Stimulated activated naive CD8-positive, alpha-beta T cell treated with anti-CD3 and anti-CD28 coated beads, Interleukin-15, amount 100 ng/mL, for 72 hours (primary cell): ENCODE measurements at regions not wholly inside any gene's neighbourhood (a gene's known extent, or its start where the extent isn't known, plus 50 kb on each side); places are given as distances from the start of the nearest gene placed in this dataset.
"Not testable (repeated sequence)": the region's sequence is repeated elsewhere in the genome, so short reads cannot be mapped to it uniquely, and the experiment has no call there.

Source experiments
- ATAC-seq: fragments of 150-1000 bp; cut with Tn5 transposase; 2 replicates; pipeline ENCODE4 v1.10.0; 2021; ENCODE audit warnings: mild to moderate bottlenecking, moderate library complexity
- DNase-seq, 2 donors: peaks; one replicate each; pipeline ENCODE4 v3.0.0; 2021 to 2022
- H3K27ac Mint-ChIP-seq, 2 donors: one replicate each; pipeline ENCODE4 v1.8.0; 2022; ENCODE audit warnings: mild to moderate bottlenecking in 2 of 2, mixed read lengths in 2 of 2, moderate library complexity in 2 of 2
- H3K27me3 Mint-ChIP-seq: one replicate; pipeline ENCODE4 v1.8.0; 2022; ENCODE audit warnings: mixed read lengths
- H3K4me1 Mint-ChIP-seq: one replicate; pipeline ENCODE4 v1.8.0; 2022; ENCODE audit warnings: mild to moderate bottlenecking, mixed read lengths
- H3K4me3 Mint-ChIP-seq, 2 donors: one replicate each; pipeline ENCODE4 v1.8.0; 2022; ENCODE audit warnings: mild to moderate bottlenecking in 2 of 2, mixed read lengths in 2 of 2, moderate library complexity in 1 of 2
- H3K9me3 Mint-ChIP-seq, 2 donors: one replicate each; pipeline ENCODE4 v1.8.0; 2022; ENCODE audit warnings: mixed read lengths in 2 of 2

DNA sequence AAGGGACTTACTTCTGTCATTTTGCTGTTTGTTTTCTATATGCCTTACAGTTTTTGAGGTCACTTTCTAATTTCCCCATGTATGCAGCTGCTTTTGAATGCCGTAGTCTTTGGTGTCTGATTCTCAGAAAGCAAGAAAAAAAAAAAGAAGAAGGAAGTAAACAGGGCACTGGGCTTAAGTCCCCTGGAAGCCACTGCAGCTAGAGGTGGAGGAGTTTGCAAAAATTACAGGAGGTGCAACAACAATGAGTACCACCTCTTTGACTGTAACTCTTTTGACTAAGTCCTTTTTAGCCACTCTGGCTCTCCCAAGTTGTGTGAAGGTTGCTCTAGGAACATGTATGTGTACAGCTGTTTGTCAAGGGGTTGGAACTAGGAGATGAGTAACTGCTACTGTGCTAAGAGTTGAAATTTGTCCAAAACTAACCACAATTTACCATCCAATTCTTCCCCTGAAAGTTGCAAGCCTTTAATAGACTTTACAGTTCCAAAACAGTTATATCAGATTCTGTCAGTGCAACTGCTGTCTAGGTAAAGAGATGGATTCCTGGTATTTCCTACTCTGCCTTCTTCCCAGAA lies 588.0 kb upstream of the LRRN3 start:
- no peak for DNase-seq
- Mint-ChIP-seq H3K27me3 (no peaks in the 10 kb centered on the region), H3K9me3 (peaks cover 0 to 6% of the 10 kb centered on the region in 2 donors), H3K4me1 (peaks cover 10% of the 10 kb centered on the region), H3K27ac (no peak overlapping the region), H3K4me3 (no peak overlapping the region)
- no peak for ATAC-seq

DNA sequence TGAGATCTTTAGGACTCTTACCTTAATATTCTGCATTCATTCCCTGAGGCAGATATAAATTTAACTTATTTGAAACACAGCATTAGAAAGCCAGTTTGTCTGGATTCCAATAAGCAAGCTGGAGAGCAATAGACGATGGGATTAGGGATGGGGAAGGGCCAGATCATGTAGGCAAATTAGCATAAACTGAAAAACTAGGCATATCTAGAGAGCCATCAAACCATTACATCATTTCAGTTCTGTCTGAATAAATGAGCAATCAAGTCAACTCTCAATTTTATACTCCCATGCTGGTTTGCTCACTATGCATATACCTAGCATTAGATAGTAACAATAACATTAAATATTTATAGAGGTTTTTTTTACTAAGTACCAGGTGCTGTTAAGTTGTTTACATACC lies 583.6 kb upstream of the LRRN3 start:
- H3K9me3 Mint-ChIP-seq: peaks cover 0 to 6% of the 10 kb centered on the region in 2 donors
- no peaks in the 10 kb centered on the region for H3K27me3 Mint-ChIP-seq
- ATAC-seq: no peak
- H3K4me3 Mint-ChIP-seq: no peak overlapping the region
- no peak overlapping the region for H3K27ac Mint-ChIP-seq
- H3K4me1 Mint-ChIP-seq: peaks cover 10% of the 10 kb centered on the region
- no peak for DNase-seq

DNA sequence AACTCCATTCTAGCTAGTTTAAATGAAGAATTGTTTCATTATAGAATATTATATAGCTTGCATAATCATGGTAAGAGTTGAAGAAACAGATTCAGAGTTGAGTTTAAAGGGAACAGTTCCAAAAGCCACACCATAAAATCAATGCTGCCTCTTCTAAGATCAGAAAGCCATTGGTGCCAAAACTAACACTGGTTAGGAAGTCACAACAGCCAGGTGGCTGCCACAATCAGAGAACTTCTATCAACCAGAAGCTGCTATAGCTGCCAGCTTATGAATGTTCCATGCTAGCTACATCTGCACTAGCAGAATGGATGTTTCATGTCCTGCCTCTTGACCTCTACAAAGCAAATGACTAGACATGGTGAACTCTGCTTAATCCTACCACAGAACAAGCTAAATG lies 583.1 kb upstream of the LRRN3 start:
- H3K4me1 Mint-ChIP-seq: peaks cover 8% of the 10 kb centered on the region
- H3K9me3 Mint-ChIP-seq: peaks cover 0 to 3% of the 10 kb centered on the region in 2 donors
- H3K27ac Mint-ChIP-seq: no peak overlapping the region
- no peak for ATAC-seq
- H3K27me3 Mint-ChIP-seq: no peaks in the 10 kb centered on the region
- H3K4me3 Mint-ChIP-seq: no peak overlapping the region
- DNase-seq: no peak

DNA sequence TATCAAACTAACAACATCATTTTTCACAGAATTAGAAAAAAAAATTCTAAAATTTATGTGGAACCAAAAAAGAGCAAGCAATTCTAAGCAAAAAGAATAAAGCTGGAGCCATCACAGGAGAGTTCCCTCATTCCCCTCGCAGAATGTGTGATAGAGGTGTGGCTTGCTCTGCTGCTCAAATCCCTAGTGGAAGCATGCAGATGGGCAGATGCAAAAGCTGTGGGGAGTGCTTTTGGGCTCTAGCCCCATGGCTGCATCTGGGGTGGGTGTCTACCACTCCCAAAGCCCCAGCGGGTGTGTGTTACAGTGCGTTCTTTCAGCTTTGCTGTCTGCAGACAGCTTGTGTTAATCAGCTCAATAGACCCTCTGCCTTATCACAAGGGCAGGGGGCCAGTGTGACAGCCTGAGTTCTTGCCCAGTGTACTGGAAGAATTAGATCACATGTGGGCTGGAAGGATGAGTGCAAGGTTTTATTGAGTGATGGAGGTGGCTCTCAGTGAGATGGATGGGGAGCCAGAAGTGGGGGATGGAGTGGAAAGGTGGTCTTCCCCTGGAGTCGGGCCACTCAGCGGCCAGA lies 575.9 kb upstream of the LRRN3 start:
- not testable (repeated sequence) for H3K27me3 Mint-ChIP-seq, H3K27ac Mint-ChIP-seq, H3K4me1 Mint-ChIP-seq, H3K4me3 Mint-ChIP-seq, H3K9me3 Mint-ChIP-seq, ATAC-seq, DNase-seq

DNA sequence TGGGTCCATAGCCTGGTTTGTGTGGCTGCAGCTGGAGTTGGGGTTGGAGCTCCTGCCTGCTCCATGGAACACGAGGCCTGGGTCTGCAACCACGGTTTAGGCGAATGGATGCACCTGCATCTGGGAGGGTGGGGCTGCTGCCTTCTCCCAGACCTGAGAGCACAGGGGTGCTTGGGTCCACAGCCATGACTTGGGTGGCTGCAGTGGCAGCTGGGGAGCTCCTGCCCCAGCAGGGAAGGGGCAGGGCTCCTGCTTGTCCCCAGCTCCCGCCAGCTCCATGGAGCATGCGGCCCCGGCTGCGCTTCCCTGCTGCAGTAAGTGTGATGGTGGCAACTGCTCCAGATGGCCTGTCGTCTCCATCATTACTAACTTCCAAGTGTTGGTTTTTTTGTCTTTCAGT lies 571.1 kb upstream of the LRRN3 start:
- DNase-seq (no peak), ATAC-seq (no peak)
- Mint-ChIP-seq H3K27me3 (no peaks in the 10 kb centered on the region), H3K27ac (peak overlapping the region in 1 of 2 donors; percentile 34), H3K9me3 (peaks cover 0 to 6% of the 10 kb centered on the region in 2 donors), H3K4me3 (no peak overlapping the region), H3K4me1 (no peaks in the 10 kb centered on the region)

DNA sequence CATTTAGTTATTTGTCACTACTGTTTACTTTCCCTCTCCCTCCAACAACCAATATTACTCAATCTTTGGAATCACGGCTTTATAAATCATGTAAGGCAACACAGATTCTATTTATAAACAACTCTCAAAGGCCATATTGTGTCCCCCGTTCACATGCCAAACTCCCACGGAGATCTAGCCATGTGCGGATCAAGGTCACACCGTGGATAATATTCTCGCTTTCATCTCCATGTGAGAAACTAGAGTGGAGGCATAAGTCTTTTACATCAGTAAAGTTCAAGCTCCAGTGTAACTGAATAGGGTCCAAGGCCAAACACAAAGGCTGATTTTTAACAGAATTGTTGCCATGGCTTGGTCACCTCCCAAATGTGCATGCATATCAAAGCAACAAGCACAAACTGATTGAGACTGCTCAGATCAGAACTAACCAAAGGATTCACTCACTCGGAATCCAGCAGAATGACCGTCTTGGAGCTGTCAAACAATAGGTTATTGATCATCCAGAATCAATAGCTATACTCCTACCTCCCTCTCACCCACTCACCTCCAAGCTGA lies 569.5 kb upstream of the LRRN3 start:
- Mint-ChIP-seq H3K4me1 (no peaks in the 10 kb centered on the region), H3K27me3 (no peaks in the 10 kb centered on the region), H3K27ac (no peak overlapping the region), H3K4me3 (no peak overlapping the region), H3K9me3 (peaks cover 0 to 6% of the 10 kb centered on the region in 2 donors)
- DNase-seq (no peak), ATAC-seq (no peak)

DNA sequence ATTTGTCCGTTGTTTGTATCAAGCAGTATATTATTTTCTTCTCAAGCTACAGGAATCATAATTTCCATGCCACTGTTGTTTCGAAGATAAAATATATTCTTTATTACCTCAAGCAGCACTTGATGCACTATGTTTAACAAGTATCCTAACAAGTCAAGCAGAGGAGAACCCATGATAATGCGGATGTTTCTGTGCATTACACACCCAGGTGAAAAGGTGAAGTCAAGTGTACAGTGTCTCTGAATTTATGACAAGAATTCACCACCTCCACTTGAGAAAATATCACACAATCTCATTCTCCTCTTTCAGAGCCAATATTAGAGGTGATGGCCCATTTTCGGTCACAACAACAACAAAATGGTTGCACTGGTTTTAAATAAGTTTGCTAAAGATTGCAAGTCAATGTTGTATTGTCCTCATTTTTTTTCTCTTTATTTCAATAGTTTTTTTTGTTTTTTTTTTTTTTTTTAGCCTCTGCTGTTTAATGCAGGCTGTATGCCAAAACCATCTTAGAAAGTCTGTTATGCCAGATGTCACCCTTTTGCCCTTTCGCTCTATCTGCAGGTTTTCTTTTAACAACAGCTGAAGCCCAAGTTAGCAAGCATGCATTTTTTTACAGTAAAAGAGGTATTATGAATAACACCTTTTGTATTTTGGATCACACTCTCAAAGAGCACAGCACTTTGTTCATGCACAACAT lies 568.7 kb upstream of the LRRN3 start:
- Mint-ChIP-seq H3K4me3 (no peak overlapping the region), H3K27ac (no peak overlapping the region), H3K4me1 (no peaks in the 10 kb centered on the region), H3K9me3 (peaks cover 0 to 6% of the 10 kb centered on the region in 2 donors), H3K27me3 (no peaks in the 10 kb centered on the region)
- DNase-seq (no peak), ATAC-seq (no peak)

DNA sequence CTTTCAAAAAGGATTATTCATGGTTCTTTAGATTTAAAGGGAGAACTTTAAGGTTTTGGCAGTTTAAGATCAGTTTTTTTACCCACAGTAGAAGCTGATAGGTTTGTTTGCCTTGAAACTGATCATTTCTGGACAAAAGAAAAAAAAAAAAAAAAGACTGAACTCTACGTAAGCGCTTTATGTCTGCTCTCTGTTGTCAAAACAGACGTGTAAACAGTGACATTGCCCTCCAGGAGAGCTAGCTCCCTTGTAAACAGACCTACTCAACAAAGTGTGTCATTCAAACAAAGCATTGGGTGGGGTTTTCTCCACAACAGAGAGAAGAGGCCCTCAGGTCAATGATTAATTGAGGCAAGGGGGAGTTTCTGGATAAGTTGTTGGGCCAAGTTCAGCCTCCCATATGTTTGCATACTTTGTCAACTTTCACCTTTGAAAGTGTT lies 568.1 kb upstream of the LRRN3 start:
- DNase-seq (no peak), ATAC-seq (no peak)
- Mint-ChIP-seq H3K27ac (no peak overlapping the region), H3K9me3 (peaks cover 0 to 6% of the 10 kb centered on the region in 2 donors), H3K4me1 (no peaks in the 10 kb centered on the region), H3K27me3 (no peaks in the 10 kb centered on the region), H3K4me3 (no peak overlapping the region)

DNA sequence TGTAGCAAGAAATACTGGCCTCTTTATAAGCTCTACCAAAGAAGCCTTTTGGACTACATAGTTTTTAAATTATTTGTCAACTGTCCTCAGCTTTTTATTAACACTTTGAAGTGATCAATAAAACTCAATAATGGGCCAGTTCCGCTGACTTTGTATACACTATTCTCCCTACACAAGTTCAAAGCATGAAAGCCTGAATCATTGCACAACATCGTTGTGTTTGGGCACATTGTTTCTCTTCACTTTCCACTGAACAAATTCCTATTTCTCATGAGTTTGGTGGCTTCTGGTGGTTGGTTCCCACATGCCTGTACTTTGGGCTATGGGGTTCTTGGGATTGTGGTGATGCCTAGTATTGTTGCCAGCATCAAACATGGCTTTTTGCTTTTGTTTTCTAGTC lies 561.8 kb upstream of the LRRN3 start:
- Mint-ChIP-seq H3K4me3 (no peak overlapping the region), H3K4me1 (no peaks in the 10 kb centered on the region), H3K9me3 (no peaks in the 10 kb centered on the region), H3K27me3 (no peaks in the 10 kb centered on the region), H3K27ac (no peak overlapping the region)
- no peak for ATAC-seq
- DNase-seq: no peak

DNA sequence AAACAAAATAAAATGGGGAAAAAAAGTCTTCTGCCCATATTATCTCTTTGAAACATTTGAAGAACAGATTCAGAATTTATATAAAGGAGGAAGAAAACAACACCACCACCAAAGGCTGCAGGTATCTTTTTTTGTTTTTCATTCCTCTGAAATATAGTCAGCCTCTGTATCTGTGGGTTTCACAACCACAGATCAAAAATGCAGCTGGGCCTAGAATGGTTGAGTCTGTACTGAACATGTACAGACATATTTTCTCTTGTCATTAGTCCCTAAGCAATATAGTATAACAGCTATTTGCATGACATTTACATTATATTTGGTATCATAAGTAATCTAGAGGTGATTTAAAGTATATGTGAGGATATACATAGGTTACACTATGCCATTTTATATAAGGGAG lies 559.7 kb upstream of the LRRN3 start:
- H3K9me3 Mint-ChIP-seq: no peaks in the 10 kb centered on the region
- H3K27ac Mint-ChIP-seq: no peak overlapping the region
- no peak for ATAC-seq
- H3K4me1 Mint-ChIP-seq: no peaks in the 10 kb centered on the region
- no peaks in the 10 kb centered on the region for H3K27me3 Mint-ChIP-seq
- DNase-seq: no peak
- no peak overlapping the region for H3K4me3 Mint-ChIP-seq

DNA sequence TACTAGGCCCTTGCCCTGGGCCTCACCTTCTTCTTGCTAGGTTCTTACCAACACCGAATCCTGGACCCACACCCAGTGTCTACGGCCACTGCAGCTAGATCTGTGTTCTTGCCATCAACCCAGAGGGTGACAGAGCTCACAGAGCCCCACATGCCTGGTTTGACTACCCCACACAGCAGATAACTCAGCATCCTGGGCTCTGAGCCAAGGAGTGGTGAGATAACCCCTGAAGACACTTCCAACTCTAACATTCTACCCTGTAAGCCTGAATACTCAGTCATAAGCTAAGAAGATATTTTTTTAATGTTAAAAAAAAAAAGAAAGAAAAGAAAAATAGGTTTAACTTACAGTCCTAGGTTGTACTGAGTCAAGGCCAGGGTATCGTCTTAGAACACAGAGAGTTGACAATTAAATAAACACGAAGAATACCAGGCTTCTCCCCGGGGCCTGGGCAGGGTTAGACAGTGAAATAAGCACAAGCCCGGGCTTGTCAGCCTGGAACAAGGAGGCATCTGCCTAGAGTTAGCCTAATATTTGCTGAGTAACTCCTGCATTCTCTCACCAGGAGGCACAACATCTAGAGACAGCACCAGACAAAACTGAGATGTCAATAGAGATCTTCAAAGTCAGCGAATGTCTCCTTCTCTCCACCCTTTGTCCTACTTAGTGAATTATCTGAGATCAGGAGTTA lies 556.5 kb upstream of the LRRN3 start:
- Mint-ChIP-seq H3K9me3 (no peaks in the 10 kb centered on the region), H3K27me3 (no peaks in the 10 kb centered on the region), H3K27ac (peak overlapping the region; percentile 47 to 75), H3K4me3 (no peak overlapping the region), H3K4me1 (no peaks in the 10 kb centered on the region)
- ATAC-seq: no peak
- DNase-seq: no peak

DNA sequence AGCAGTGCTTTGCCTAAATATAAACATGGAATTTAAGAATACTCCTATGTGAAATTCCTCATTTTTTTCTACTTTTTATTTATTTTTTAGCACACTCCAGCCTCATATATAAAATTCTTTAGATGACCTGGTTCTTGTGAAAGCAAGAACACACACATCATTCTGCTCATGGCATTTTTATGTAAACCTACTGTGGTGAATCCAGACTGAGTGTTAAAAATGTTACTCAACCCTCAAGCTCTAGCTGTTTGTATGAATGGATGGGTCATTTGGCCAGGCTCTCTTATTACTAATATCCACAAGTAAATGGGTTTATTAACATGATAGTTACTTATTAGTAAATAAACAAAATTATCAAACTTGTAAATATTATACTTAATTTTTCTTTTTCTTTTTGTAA lies 551.7 kb upstream of the LRRN3 start:
- H3K27me3 Mint-ChIP-seq: no peaks in the 10 kb centered on the region
- ATAC-seq: no peak
- no peak overlapping the region for H3K4me3 Mint-ChIP-seq
- no peak overlapping the region for H3K27ac Mint-ChIP-seq
- H3K9me3 Mint-ChIP-seq: no peaks in the 10 kb centered on the region
- H3K4me1 Mint-ChIP-seq: no peaks in the 10 kb centered on the region
- no peak for DNase-seq

DNA sequence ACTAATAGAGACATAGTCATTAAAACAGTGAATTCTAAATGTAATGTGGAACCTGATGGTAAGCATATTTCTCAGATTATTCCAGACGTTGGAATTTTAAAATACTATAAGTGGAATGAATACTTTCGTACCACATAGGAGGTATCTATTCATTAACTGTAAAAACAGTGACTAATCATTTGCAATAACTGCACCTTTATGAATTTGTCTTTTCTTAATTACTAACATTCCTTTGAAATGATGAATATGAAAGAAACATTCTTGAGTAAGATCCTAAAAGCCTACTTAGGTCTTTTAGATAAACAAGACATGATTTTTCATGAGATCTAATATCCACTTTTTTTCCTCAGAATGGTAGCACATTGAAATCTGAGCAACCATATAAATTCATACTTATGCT lies 549.0 kb upstream of the LRRN3 start:
- no peaks in the 10 kb centered on the region for H3K4me1 Mint-ChIP-seq
- no peak for DNase-seq
- ATAC-seq: no peak
- no peaks in the 10 kb centered on the region for H3K9me3 Mint-ChIP-seq
- H3K27ac Mint-ChIP-seq: no peak overlapping the region
- H3K4me3 Mint-ChIP-seq: no peak overlapping the region
- H3K27me3 Mint-ChIP-seq: no peaks in the 10 kb centered on the region

DNA sequence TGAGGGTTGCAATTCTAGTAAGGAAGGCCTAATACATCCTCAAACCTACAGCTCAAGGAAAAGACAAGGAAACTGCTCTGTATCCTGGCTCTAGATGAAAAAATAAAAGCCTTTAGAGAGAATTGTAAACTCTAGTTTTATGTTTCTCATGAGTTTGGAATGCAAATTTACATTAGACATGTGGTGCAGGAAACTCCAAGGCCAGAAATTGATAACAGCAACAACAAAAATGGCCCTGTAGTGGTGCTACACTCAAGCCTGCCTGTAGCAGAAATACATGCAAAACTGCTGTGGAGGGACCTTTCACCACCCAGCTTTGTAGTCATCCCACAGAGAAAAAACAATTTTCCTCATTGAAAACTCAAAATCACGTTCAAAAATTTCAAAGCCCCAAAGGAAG lies 546.7 kb upstream of the LRRN3 start:
- Mint-ChIP-seq H3K9me3 (peaks cover 0 to 5% of the 10 kb centered on the region in 2 donors), H3K27ac (no peak overlapping the region), H3K4me1 (no peaks in the 10 kb centered on the region), H3K27me3 (no peaks in the 10 kb centered on the region), H3K4me3 (no peak overlapping the region)
- DNase-seq (no peak), ATAC-seq (no peak)

DNA sequence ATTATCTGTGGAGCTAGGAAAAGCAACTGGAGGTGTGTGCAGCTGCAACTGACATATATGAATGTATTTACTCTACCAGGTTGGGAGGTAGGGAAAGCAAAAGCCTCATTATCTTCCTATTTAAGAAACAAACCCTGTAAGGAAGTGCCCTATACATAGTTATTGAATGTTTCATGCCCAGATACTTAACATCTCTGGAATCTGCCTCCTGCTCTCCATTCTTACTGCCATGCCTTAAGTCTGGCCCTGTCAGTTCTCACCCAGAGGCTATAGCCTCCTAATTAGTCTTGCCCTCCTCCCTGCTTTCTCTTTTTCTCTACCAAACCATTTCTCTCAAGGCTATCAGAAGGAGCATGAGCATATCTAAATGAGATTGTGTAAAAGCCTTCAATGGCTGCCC lies 542.6 kb upstream of the LRRN3 start:
- no peaks in the 10 kb centered on the region for H3K27me3 Mint-ChIP-seq

DNA sequence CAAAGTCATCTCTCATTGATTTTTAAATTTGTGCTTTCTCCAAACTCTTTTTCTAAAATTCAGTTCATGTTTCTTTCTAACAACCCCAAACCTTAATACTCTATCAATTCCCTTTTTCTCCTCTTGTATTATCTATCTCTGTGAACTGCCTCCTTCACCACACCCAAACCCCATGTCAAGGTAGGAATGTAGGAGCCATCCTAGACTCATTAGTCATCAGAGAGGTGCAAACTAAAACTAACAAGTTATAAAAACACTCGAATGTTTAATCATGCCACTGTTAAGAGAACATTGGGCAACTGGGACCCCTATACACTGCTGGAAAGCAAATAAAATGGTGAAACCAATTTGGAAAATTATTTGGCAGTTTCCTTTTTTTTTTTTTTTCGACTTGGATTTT lies 533.8 kb upstream of the LRRN3 start:
- no peak overlapping the region for H3K27ac Mint-ChIP-seq
- no peak for DNase-seq
- H3K4me3 Mint-ChIP-seq: no peak overlapping the region

More for the DNA sequence above, 542.6 kb upstream of the LRRN3 start:
- Mint-ChIP-seq H3K27ac (peak overlapping the region in 1 of 2 donors; percentile 43), H3K4me3 (no peak overlapping the region), H3K4me1 (no peaks in the 10 kb centered on the region), H3K9me3 (peaks cover 23 to 29% of the 10 kb centered on the region in 2 donors)
- ATAC-seq (no peak), DNase-seq (no peak)

More for the DNA sequence above, 533.8 kb upstream of the LRRN3 start:
- Mint-ChIP-seq H3K4me1 (no peaks in the 10 kb centered on the region), H3K27me3 (no peaks in the 10 kb centered on the region), H3K9me3 (peaks cover 14 to 16% of the 10 kb centered on the region in 2 donors)
- no peak for ATAC-seq
